SIG-M5 treated with dmso at 0.1 percent for 504 hours (cell line): ENCODE measurements at regions not wholly inside any gene's neighbourhood (a gene's known extent, or its start where the extent isn't known, plus 50 kb on each side); places are given as distances from the start of the nearest gene placed in this dataset.
"Not testable (repeated sequence)": the region's sequence is repeated elsewhere in the genome, so short reads cannot be mapped to it uniquely, and the experiment has no call there.

Experiments
- DNase-seq: peaks from one replicate; lab custom pipeline; 2025; ENCODE audit not compliant: unreplicated experiment; lab: John Stamatoyannopoulos, UW

GRCh38 chr12:114136631-114137030 is 170.5 kb upstream of the RBM19 start:
- DNase-seq = no peak

GRCh38 chr12:114134922-114135321 is 168.8 kb upstream of the RBM19 start:
- DNase-seq = no peak

- DNase-seq = no peak
Observed at GRCh38 chr12:114131824-114132223, 165.7 kb upstream of the RBM19 start.

- DNase-seq = no peak
Observed at GRCh38 chr12:114123108-114123507, 157.0 kb upstream of the RBM19 start.

- DNase-seq = no peak
Observed at GRCh38 chr12:114122016-114122415, 155.9 kb upstream of the RBM19 start.

- no peak for DNase-seq
Observed at GRCh38 chr12:114119316-114119715, 153.2 kb upstream of the RBM19 start.

- DNase-seq = no peak
Observed at GRCh38 chr12:114096461-114096860, 130.3 kb upstream of the RBM19 start.

- no peak for DNase-seq
Observed at GRCh38 chr12:114093520-114093919, 127.4 kb upstream of the RBM19 start.

GRCh38 chr12:114092981-114093380 is 126.9 kb upstream of the RBM19 start:
- no peak for DNase-seq

GRCh38 chr12:114090211-114090610 is 124.1 kb upstream of the RBM19 start:
- no peak for DNase-seq

GRCh38 chr12:114073076-114073475 is 107.0 kb upstream of the RBM19 start:
- DNase-seq = no peak

- DNase-seq = peak; percentile 4
Observed at GRCh38 chr12:114069507-114069906, 103.4 kb upstream of the RBM19 start.

GRCh38 chr12:114064497-114064896 is 98.4 kb upstream of the RBM19 start:
- DNase-seq = no peak

GRCh38 chr12:114064034-114064433 is 97.9 kb upstream of the RBM19 start:
- DNase-seq = not testable (repeated sequence)

GRCh38 chr12:114063435-114063834 is 97.3 kb upstream of the RBM19 start:
- no peak for DNase-seq

GRCh38 chr12:114056351-114056750 is 90.2 kb upstream of the RBM19 start:
- DNase-seq = not testable (repeated sequence)

GRCh38 chr12:114054982-114055381 is 88.9 kb upstream of the RBM19 start:
- DNase-seq = no peak

GRCh38 chr12:114046236-114046998 is 80.3 kb upstream of the RBM19 start:
- no peak for DNase-seq

- DNase-seq = no peak
Observed at GRCh38 chr12:114045349-114045748, 79.2 kb upstream of the RBM19 start.

- no peak for DNase-seq
Observed at GRCh38 chr12:114041590-114041989, 75.5 kb upstream of the RBM19 start.

- DNase-seq = no peak
Observed at GRCh38 chr12:114041136-114041535, 75.0 kb upstream of the RBM19 start.

GRCh38 chr12:114038962-114039361 is 72.8 kb upstream of the RBM19 start:
- DNase-seq = no peak

GRCh38 chr12:114032801-114033200 is 66.7 kb upstream of the RBM19 start:
- no peak for DNase-seq
